Mesothelial cell of epicardium (in vitro differentiated cells): ENCODE measurements at regions not wholly inside any gene's neighbourhood (a gene's known extent, or its start where the extent isn't known, plus 50 kb on each side); places are given as distances from the start of the nearest gene placed in this dataset.

ENCODE experiments used
- DNase-seq, 2 experiments: peaks; one replicate each; pipeline ENCODE4 v3.0.0; 2021; ENCODE audit warnings: low spot score in 2 of 2; ENCODE audit not compliant: unreplicated experiment in 2 of 2
- H3K27ac Mint-ChIP-seq: 2 replicates; pipeline ENCODE4 v1.8.0; 2021; ENCODE audit warnings: mixed read lengths
- H3K27me3 Mint-ChIP-seq: 2 replicates; pipeline ENCODE4 v1.8.0; 2021; ENCODE audit warnings: low read depth, mixed read lengths
- H3K36me3 Mint-ChIP-seq: 2 replicates; pipeline ENCODE4 v1.8.0; 2021; ENCODE audit warnings: mixed read lengths
- H3K4me1 Mint-ChIP-seq: 2 replicates; pipeline ENCODE4 v1.8.0; 2021; ENCODE audit warnings: mixed read lengths
- H3K4me3 Mint-ChIP-seq: 2 replicates; pipeline ENCODE4 v1.8.0; 2021; ENCODE audit warnings: mild to moderate bottlenecking, moderate library complexity, mixed read lengths
- H3K9me3 Mint-ChIP-seq: 2 replicates; pipeline ENCODE4 v1.8.0; 2021; ENCODE audit warnings: mixed read lengths
- CTCF ChIP-seq: fragments of 200-600 bp; sonication (generic); IDR thresholded peaks from one replicate; pipeline ENCODE4 v1.5.0; 2021; ENCODE audit warnings: antibody characterized with exemption; ENCODE audit not compliant: unreplicated experiment

- no peaks in the 10 kb centered on the region for H3K36me3 Mint-ChIP-seq
- H3K9me3 Mint-ChIP-seq = no peaks in the 10 kb centered on the region
- TF ChIP-seq CTCF = no peak
- no peaks in the 10 kb centered on the region for H3K4me1 Mint-ChIP-seq
- no peak overlapping the region for H3K4me3 Mint-ChIP-seq
- H3K27ac Mint-ChIP-seq = no peak overlapping the region
- no peaks in the 10 kb centered on the region for H3K27me3 Mint-ChIP-seq
- DNase-seq = no peak
Observed at GRCh38 chr5:3143382-3143781, 391.9 kb upstream of the IRX2 start.

DNA sequence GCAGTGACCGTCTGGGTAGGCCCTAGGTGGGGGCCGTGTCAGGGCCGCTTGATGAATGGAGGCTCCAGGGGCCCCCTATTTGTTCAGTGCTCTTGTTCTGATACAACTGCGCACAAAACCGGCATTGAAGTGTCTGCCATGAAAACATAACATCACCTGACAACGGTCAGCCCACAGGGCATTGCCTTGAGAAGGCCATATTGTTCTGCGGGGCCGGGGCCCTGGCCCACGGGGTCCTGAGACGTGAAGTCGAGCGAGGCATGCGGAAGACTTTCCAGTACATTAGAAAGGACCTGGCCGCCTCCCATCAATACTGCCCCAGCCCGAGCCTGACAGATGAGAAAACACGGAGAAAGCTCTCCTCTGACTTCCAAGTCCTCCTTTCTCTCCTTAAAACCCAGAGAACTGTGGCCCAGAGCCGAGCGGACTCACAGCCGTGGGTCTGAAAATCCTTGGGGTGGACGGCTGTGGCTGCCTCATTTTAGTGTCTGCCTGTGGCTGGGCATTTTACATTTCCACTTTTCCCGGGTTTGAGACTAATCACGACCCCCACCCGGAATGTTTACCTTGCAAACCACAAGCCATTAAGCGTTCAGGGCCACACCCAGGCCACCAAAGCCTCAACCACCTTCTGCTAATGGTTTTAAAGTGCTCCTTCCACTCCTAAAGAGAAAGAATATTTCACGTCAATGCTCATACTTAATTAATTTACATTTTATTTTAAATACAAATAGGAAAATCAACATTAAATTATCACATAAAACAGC is 391.0 kb upstream of the IRX2 start:
- TF ChIP-seq CTCF = no peak

DNA sequence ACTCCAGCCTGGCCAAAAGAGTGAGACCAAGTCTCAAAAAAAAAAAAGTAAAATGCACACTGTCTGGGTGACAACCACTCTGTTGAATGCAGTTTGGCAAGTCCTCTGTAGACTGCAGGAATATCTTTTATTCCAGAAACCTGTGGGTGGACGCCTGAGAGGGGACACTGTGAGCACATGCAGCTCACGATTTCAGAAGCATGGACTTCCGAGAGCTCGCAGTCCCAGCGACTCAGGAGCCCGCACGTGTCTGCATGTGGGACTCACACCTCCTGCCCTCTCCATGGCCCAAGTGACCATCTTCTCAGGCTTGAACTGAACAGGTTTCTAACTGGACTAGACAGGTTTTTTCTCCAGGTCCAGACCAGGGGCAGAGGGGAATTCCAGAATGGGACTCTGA is 388.6 kb upstream of the IRX2 start:
- no peaks in the 10 kb centered on the region for H3K36me3 Mint-ChIP-seq
- peak in 1 of 2 experiments; percentile 1 for DNase-seq
- H3K27me3 Mint-ChIP-seq = no peaks in the 10 kb centered on the region
- H3K27ac Mint-ChIP-seq = no peak overlapping the region
- H3K4me3 Mint-ChIP-seq = no peak overlapping the region
- H3K9me3 Mint-ChIP-seq = no peaks in the 10 kb centered on the region
- TF ChIP-seq CTCF = no peak
- H3K4me1 Mint-ChIP-seq = no peaks in the 10 kb centered on the region

More for the DNA sequence above, 391.0 kb upstream of the IRX2 start:
- H3K27me3 Mint-ChIP-seq = no peaks in the 10 kb centered on the region
- no peak overlapping the region for H3K4me3 Mint-ChIP-seq
- H3K27ac Mint-ChIP-seq = no peak overlapping the region
- H3K9me3 Mint-ChIP-seq = no peaks in the 10 kb centered on the region
- H3K36me3 Mint-ChIP-seq = no peaks in the 10 kb centered on the region
- no peak for DNase-seq
- H3K4me1 Mint-ChIP-seq = no peaks in the 10 kb centered on the region

DNA sequence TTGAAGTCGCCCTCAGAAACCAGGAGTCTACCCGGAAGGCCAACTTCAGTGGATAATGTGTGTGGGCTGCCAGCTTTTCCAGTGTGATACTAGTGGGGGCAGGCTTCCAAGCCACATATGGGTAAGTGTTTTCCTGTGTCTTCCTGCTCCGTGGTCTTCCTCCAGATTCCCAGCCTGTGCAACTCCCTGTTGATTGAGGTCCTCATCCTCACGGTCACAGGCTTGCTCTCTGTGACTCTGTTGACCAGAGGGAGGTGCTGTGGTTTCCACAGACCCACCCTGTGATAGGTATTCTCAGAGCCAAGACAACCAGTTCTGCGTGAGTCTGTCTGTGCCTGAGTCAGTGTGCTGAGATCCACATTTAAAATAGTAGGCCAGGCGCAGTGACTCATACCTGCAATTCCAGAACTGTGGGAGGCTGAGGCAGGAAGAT is 388.0 kb upstream of the IRX2 start:
- Mint-ChIP-seq H3K4me3 (no peak overlapping the region), H3K9me3 (no peaks in the 10 kb centered on the region), H3K4me1 (no peaks in the 10 kb centered on the region), H3K36me3 (no peaks in the 10 kb centered on the region), H3K27me3 (no peaks in the 10 kb centered on the region), H3K27ac (no peak overlapping the region)
- DNase-seq = peak in 1 of 2 experiments; percentile 11
- no peak for TF ChIP-seq CTCF

- Mint-ChIP-seq H3K27me3 (peaks cover 8% of the 10 kb centered on the region), H3K4me3 (no peak overlapping the region), H3K36me3 (no peaks in the 10 kb centered on the region), H3K4me1 (no peaks in the 10 kb centered on the region), H3K9me3 (no peaks in the 10 kb centered on the region), H3K27ac (no peak overlapping the region)
- no peak for TF ChIP-seq CTCF
- DNase-seq = no peak
Observed at GRCh38 chr5:3131161-3131560, 379.7 kb upstream of the IRX2 start.
